GM13976 (cell line): ENCODE measurements at regions not wholly inside any gene's neighbourhood (a gene's known extent, or its start where the extent isn't known, plus 50 kb on each side); places are given as distances from the start of the nearest gene placed in this dataset.

ENCODE experiments used
- DNase-seq: peaks from one replicate; pipeline ENCODE4 v3.0.0; 2012; ENCODE audit warnings: low spot score
- CTCF ChIP-seq: IDR thresholded peaks from 2 replicates; pipeline ENCODE4 v1.5.1; 2012; ENCODE audit warnings: borderline replicate concordance, mild to moderate bottlenecking; ENCODE audit not compliant: insufficient read depth; ENCODE audit errors: extremely low read depth, missing control alignments, control extremely low read depth
- in situ Hi-C: fragments of 300-500 bp; cut with MboI; formaldehyde crosslinking; loops from one replicate; pipeline ENCODE4 v1.12.0; 2022; ENCODE audit warnings: low sequenced_read_pairs, mixed read lengths, inconsistent platforms; ENCODE audit not compliant: unreplicated experiment

GRCh38 chr1:232274999-232275710 lies 354.8 kb downstream of the SIPA1L2 start:
- DNase-seq = no peak
- in situ Hi-C loops = no loop called here
- no peak for TF ChIP-seq CTCF

GRCh38 chr1:232274236-232274855 lies 355.6 kb downstream of the SIPA1L2 start:
- in situ Hi-C loops = no loop called here
- TF ChIP-seq CTCF = no peak
- no peak for DNase-seq

GRCh38 chr1:232273011-232273410 lies 356.9 kb downstream of the SIPA1L2 start:
- no peak for DNase-seq
- in situ Hi-C loops = no loop called here
- TF ChIP-seq CTCF = no peak

- no peak for DNase-seq
- TF ChIP-seq CTCF = no peak
- in situ Hi-C loops = no loop called here
These were observed 357.8 kb downstream of the SIPA1L2 start for GRCh38 chr1:232271991-232272589.

GRCh38 chr1:232271299-232271698 lies 358.6 kb downstream of the SIPA1L2 start:
- no peak for TF ChIP-seq CTCF
- in situ Hi-C loops = no loop called here
- no peak for DNase-seq

- in situ Hi-C loops = no loop called here
- no peak for DNase-seq
- no peak for TF ChIP-seq CTCF
These were observed 359.9 kb downstream of the SIPA1L2 start for GRCh38 chr1:232269988-232270387.
